KBM-7 (cell line): ENCODE measurements at regions not wholly inside any gene's neighbourhood (a gene's known extent, or its start where the extent isn't known, plus 50 kb on each side); places are given as distances from the start of the nearest gene placed in this dataset.

ENCODE experiments used
- DNase-seq: peaks from one replicate; pipeline ENCODE4 v3.0.0-alpha.2; 2015
- in situ Hi-C: fragments of 300-500 bp; cut with MboI; formaldehyde crosslinking; loops from 2 replicates; pipeline ENCODE4 v1.14.3; 2020; ENCODE audit warnings: low sequenced_read_pairs, low pct_unique_long_range_greater_than_20kb, mixed read lengths

DNA sequence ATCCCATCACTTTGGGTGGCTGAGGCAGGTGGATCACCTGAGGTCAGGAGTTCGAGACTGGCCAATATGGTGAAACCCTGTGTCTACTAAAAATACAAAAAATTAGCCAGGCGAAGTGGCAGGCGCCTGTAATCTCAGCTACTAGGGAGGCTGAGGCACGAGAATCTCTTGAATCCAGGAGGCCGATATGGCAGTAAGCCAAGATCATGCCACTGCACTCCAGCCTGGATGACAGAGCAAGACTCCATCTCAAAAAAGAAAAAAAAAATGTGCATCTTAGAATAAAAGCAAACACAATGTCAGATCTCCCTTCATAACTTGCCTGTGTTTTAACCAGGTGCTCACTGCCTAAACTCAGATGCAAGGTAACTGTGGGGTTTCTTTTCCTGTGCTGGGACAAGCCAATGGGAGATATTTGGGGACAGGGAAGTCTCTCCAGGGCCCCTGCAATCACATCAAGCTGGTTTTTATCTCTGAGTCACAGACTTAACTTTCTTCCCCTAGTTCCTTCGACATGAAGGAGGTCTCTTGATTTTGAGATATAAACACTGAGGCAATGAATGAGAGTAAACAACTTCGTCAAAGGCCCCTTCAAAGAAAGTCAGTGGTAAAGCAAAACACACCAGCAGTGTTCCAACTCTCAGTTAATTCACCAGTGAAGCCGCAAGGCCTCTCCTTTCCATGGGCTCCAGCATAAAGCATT, 99.1 kb downstream of the SNX18 start:
- in situ Hi-C loops: no loop called here
- no peak for DNase-seq

DNA sequence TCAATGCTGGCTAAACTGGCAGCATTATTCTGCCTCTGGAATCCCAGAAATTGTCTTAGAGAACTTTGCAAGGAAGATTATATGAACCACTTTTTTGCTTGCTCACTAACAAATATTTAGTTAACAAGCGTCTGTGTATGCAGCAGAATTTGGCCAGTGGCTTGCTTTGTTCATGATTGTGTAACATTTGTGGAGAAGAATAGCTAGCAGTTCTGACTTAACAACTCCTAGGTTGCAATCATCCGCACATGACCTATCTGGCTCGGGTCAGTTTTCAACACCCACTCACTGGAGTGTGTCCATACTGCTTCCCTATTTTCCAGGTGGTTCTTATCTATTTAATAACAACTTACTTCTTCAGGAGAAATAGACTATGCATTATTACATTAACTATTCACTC, 98.5 kb downstream of the SNX18 start:
- in situ Hi-C loops: no loop called here

GRCh38 chr5:54615381-54615780, 97.8 kb downstream of the SNX18 start:
- in situ Hi-C loops: no loop called here

More for the DNA sequence above, 98.5 kb downstream of the SNX18 start:
- peak; percentile 18 for DNase-seq

DNA sequence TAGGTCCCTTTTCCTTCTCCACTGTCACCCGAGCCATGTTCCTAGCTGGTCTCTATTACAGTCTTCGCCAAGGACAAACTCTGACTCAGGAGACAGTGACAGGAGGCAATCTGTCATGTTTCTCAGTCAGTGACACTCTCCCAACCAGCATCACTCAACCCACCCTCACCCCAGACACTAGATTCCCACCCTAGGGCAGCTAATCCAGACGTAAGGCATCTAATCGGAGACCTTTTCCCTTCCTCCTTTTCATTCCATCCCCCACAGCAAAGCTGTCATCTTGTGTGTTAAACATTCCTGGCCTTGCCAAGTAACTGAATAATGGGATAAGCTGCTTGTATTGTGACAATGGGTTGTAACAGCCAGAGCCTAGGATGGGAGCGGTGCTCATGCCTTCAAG, 95.2 kb downstream of the SNX18 start:
- in situ Hi-C loops: no loop called here
- no peak for DNase-seq

More at GRCh38 chr5:54615381-54615780, 97.8 kb downstream of the SNX18 start:
- DNase-seq: no peak

GRCh38 chr5:54611290-54611951, 93.9 kb downstream of the SNX18 start:
- no peak for DNase-seq
- in situ Hi-C loops: no loop called here

DNA sequence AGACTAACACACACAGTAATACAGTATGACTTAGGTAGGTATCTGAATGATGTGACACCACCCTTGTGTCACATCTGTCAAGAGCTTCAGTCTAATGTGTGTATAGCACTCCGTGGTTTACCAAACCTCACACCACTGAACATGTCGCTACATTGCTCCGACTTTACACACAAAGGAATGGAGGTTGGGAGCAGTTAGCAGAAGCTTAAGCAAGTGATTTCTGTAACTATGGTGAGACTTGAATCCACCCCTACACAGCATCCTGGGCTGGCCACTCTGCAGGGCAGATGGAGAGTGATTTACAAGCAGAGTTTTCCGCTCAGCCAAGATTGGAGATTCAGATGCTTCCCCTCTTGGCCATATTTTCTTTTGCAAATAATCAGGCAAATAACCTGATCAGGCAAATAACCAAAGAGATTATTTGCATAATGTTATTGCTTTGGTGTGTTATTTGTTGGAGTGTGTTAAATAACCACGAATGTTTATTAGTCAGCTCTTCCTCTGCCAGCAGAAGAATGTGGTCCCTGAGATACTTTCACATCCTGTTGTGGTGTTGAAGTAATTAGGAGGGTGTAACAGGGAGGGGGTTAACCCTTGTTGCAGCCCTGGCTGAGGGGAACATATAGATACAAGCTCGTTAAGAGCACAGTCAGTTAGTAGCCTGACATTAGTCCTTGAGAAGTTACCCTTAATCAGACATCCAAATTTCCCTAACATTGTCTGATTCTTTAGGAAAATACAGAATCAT, 92.8 kb downstream of the SNX18 start:
- DNase-seq: peak; percentile 69

GRCh38 chr5:54608423-54609085, 91.0 kb downstream of the SNX18 start:
- no peak for DNase-seq
- in situ Hi-C loops: no loop called here

More for the DNA sequence above, 92.8 kb downstream of the SNX18 start:
- in situ Hi-C loops: no loop called here

DNA sequence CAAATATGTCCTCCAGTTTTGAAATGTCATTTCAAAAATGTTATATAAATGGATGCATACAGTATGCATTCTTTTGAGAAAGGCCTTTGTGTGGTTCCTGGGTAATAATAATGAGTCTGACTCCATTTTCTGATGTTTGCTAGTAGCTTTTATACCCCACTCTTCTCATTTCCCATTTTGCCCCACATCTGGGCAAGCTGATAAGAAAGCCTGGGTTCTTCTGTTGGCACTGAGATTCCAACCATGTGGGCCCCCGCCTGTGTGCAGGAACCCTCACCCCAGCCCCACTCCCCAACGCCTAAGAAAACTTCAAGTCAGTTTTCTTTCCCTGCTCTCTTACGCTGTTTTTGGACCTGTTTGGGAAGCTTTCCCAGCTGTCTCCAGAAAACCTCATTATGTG, 89.4 kb downstream of the SNX18 start:
- in situ Hi-C loops: no loop called here

GRCh38 chr5:54603372-54603771, 85.8 kb downstream of the SNX18 start:
- in situ Hi-C loops: no loop called here
- DNase-seq: no peak

More for the DNA sequence above, 89.4 kb downstream of the SNX18 start:
- no peak for DNase-seq

DNA sequence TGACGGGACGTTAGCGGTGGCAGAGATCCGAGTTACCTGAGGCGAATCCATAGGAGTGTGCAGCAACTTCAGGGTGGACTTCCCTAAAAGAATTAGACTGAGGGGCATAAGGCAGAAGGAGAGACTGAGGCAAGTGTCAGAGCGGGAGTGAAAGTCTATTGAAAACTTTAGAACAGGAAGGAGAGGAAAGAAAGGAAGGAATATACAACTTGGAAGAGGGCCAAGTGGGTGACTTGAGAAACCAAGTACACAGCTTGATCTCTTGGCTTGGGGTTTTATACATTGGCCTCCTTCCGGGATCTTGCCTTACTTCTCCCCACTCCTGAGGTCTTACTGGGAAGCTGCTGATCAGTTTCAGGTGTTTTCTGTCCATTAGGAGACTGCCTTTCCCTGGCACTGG, 84.9 kb downstream of the SNX18 start:
- in situ Hi-C loops: no loop called here
- no peak for DNase-seq

DNA sequence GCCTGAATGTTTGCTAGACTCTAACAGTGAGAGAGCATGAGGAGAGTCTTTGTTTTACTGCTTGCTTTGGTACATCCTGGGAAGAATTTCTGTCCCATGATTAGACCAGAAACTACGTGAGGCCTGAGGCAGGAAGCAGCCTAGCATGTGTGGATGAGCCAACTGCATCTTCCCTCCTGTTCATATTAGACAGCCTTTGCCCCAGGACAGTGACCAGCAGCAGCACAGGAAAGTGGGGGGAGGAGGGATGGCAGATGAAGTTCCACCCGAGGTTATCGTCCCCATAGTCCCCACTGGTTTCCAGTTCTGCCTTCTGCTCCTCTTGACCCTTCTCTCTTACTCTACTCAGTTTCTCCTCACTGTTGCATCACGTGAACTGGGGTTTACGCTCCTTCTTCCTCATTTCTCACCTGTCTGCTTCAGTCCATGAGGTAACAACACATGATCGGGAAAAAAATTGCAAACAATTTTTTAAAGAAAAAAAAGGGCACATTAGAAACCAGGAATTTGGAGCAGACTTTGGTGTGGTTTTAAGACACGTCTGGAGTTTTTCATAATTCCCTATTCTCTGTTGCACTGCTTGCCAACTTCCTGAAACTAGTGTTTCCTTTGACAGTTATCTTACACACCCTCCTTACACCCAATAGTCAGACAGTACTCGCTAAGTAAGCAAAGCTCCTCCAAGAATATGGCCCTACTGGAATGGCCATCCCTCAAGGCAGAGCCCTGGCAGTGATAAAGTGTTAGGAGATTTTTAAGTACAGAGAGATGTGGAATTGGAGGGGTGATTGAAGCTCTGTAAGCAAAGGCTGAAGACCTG, 84.1 kb downstream of the SNX18 start:
- DNase-seq: peak; percentile 8
- in situ Hi-C loops: no loop called here
